HG03571 (cell line): ENCODE measurements at regions not wholly inside any gene's neighbourhood (a gene's known extent, or its start where the extent isn't known, plus 50 kb on each side); places are given as distances from the start of the nearest gene placed in this dataset.

Source experiments
- ATAC-seq: cut with Tn5 transposase; IDR thresholded peaks from one replicate; pipeline ENCODE4 v1.9.1; 2021; ENCODE audit not compliant: unreplicated experiment

GRCh38 chr4:65983061-65983460 is 312.8 kb upstream of the EPHA5 start:
- no peak for ATAC-seq

DNA sequence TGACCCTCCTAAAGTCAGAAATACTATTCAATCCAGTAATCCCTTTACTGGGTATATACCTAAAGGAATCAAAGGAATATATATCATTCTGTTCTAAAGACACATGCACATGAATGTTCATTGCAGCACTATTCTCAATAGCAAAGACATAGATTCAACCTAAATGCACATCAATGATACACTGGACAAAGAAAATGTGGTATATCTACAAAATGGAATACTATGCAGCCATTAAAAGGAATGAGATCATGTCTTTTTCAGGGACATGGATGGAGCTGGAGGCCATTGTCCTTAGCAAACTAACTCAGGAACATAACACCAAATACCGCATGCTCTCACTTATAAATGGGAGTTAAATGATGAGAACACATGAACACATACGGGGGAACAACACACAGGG is 306.0 kb upstream of the EPHA5 start:
- no peak for ATAC-seq

DNA sequence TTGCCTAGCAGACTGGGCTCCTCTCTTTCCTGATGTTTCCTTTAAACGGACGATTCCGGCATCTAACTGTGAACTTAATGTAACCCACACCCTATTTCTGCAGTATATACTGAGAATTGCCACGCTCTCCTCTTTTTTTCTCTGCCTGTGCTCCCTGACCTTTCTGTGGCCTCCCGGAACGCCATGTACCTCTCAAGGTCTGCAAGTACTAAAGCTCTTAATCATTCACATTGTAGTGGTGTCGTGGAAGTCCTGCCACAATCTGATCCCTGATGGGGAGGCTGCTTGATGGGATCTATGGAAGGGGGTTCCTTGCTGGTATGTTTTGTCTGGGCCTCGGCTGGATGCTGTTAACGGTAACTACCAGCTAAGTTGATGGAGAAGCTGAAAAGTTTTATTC is 302.9 kb upstream of the EPHA5 start:
- no peak for ATAC-seq

DNA sequence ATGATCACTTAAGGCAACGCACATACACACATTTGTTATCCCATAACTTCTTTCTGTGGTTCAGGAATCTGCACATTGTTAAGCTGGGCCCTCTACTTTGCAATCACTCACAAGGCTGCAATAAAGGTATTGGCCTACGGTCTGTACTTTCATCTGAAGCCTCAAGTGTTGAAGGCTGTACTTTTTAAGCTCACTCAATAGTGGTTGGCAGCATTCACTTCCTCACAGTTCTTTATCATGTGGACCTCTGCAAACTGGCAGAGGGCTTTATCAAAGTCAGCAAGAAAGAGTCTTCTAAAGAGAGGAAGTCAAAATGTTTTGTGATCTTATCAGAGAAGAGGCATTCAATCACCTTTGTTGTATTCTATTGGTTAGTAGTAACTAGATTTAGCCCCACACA is 301.4 kb upstream of the EPHA5 start:
- ATAC-seq, result no peak

- ATAC-seq, result no peak
Observed at GRCh38 chr4:65968831-65969558, 298.7 kb upstream of the EPHA5 start.

GRCh38 chr4:65960751-65961150 is 290.5 kb upstream of the EPHA5 start:
- ATAC-seq, result no peak

DNA sequence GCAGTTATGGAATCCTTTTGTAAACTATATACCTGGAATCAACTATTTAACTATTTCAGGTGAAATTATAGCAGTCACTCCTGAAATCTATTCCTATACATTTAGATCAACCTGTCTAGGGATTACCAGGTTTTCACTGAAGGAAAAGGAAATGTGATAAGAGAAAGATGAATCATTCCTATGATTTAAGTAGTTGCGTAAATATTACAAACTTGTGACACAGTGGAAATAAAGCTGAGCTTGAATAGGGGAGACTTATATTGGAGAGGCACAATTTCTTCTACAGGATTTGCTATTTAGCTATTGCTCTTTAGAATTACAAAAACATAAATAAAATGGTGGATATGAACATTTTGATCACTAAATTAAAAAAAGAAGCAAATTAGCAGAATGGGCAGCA is 284.1 kb upstream of the EPHA5 start:
- ATAC-seq, result no peak

- ATAC-seq, result no peak
Observed at GRCh38 chr4:65951177-65951576, 280.9 kb upstream of the EPHA5 start.

DNA sequence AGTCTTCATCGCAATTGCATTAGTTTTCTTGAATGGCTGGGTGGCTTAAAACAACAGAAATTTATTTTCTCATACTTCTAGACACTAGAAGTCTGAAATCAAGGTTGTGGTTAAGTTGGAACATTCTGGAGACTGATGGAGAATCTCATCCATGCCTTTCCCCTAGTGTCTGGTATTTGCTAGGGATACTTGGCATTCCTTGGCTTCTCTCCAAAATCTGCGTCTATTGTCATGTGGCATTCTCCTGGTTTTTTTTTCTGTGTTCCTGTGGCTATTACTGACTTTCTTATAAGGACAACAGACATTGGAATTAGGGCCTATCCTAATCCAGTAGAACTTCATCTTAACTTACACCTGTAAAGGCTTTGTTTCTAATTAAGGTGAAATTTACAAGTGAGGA is 272.8 kb upstream of the EPHA5 start:
- no peak for ATAC-seq

DNA sequence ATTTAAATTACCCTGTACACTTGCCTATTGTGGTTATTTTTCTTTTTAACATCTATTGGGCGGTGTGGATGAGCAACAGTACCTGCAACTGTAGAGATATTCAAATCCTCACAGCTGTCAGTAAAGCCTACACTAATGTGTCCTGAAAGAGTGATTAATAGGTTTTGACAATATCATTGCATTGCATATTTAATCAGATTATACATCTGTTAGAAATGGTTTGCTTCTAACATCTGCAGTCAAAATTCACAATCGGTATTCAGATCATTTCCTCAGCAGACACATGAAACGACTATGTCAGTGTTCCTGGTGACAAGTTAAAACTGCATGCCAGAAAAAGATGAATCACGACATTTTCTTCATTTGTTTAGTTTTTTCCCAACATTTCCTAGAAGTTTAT is 254.6 kb upstream of the EPHA5 start:
- ATAC-seq, result no peak

DNA sequence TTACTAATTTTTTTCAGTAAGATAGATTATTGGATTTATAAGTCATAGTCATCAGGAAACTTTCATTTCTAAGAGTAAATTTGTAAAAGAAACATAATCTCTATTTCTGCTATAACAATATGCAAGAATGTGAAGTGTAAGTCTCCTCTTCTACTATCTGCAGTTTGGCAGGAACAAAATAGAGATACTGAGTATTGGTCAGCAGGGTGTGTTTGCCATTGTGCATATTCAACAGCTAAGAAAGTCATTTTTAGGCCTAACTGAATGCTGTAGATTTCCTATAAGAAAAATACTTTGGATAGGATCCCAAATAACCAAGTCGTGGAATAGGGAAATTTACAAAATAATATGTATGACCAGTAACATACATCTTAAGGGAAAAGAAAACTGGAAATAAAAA is 253.3 kb upstream of the EPHA5 start:
- no peak for ATAC-seq

DNA sequence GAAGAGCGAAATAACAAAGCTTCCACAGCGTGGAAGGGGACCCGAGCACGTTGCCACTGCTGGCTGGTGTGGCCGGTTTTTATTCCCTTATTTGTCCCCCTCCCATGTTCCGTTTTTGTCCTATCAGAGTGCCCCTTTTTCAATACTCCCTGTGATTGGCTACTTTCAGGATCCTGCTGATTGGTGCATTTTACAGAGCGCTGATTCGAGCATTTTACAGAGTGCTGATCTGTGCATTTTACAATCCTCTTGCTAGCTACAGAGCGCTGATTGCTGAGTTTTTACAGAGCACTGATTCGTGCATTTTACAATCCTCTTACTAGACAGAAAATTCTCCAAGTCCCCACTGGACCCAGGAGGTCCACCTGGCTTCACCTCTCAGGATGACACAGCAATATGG is 250.9 kb upstream of the EPHA5 start:
- ATAC-seq, result no peak

DNA sequence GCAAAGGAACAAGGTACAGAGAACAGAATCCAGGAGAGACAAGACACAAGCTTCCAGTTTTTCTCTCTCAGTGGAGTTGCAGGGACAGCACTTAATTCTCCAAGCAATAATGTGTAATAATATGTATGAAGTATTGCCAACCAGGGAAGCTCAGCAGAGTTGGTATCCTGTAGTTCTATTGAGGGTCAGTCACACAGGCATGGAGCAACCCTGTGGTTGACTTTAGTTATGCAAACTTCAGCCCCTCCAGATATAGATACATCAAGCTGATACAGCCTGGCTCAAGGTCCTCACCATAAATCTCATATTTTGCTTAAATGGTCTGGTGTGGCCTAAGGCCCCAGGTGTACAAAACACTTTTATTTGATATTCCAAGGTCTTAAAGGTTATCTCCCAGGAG is 248.6 kb upstream of the EPHA5 start:
- no peak for ATAC-seq

DNA sequence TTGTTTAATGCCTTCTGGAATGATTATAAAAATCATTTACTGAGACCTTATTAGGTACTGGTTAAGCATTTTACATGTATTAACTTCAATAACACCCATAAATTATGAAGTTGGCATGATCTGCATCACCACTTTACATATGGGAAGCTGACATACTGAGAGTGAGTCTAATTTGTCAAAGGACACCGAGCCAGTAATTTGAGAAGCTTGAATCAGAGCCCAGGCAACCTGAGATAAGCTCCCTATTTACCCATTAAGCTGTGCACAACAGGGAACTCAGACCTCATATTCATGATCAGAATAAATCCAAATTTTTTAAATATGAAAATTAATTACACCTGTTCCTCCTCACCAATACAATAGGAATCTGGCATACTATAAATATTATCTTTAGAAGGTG is 247.9 kb upstream of the EPHA5 start:
- ATAC-seq, result no peak

GRCh38 chr4:65917486-65917885 is 247.2 kb upstream of the EPHA5 start:
- ATAC-seq, result no peak

GRCh38 chr4:65911720-65912119 is 241.4 kb upstream of the EPHA5 start:
- no peak for ATAC-seq

GRCh38 chr4:65893957-65894755 is 223.9 kb upstream of the EPHA5 start:
- no peak for ATAC-seq

GRCh38 chr4:65893271-65893670 is 223.0 kb upstream of the EPHA5 start:
- ATAC-seq, result no peak

GRCh38 chr4:65880594-65880993 is 210.3 kb upstream of the EPHA5 start:
- no peak for ATAC-seq

- no peak for ATAC-seq
Observed at GRCh38 chr4:65868096-65868824, 198.0 kb upstream of the EPHA5 start.

DNA sequence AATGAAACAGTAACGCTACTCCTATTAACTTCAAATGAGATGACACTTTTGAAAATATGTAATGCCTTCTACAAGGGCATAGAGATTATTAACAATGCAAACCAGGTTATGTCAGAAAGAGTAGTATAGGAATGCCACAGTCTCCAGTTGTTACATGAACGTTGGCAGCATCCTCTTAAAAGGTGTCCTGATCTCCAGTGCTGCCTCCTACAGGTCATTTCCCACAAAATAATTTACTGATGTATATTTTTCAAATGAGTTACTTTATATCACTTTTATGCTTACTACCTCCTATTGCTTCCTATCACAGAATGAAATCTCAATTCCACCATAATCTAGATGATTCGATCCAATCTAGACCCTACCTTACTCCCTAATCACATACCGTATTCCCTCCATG is 195.2 kb upstream of the EPHA5 start:
- no peak for ATAC-seq

- ATAC-seq, result no peak
Observed at GRCh38 chr4:65861993-65862392, 191.7 kb upstream of the EPHA5 start.
